HEK293 (cell line): ENCODE measurements at regions not wholly inside any gene's neighbourhood (a gene's known extent, or its start where the extent isn't known, plus 50 kb on each side); places are given as distances from the start of the nearest gene placed in this dataset.

ENCODE experiments used
- CTCF ChIA-PET: fragments of 350-600 bp; formaldehyde crosslinking; extraction: SDS; loops from one replicate; lab custom pipeline; 2021; ENCODE audit warnings: antibody characterized with exemption; lab: Yijun Ruan, JAX
- POLR2A ChIA-PET: fragments of 300-600 bp; formaldehyde crosslinking; extraction: SDS; loops from one replicate; lab custom pipeline; 2020; ENCODE audit warnings: antibody characterized with exemption, inconsistent platforms; lab: Yijun Ruan, JAX
- H3K27ac ChIP-seq: fragments of 200-500 bp; sonication (Bioruptor generic); 2 replicates; pipeline ENCODE4 v1.5.1; 2014; ENCODE audit warnings: low read depth, low read length, control low read depth, inconsistent platforms; ENCODE audit errors: extremely low read depth
- H3K36me3 ChIP-seq, 2 experiments: fragments of 200-500 bp in 1 of 2; sonication (Bioruptor generic) in 1 of 2; 1 replicate in 1 of 2; 2 replicates in 1 of 2; pipeline ENCODE4 v1.5.1; 2014 to 2017; ENCODE audit warnings: inconsistent platforms in 2 of 2, low read length in 2 of 2; ENCODE audit not compliant: control insufficient read depth in 2 of 2, insufficient read depth in 1 of 2
- H3K4me1 ChIP-seq: fragments of 200-500 bp; sonication (Bioruptor generic); 2 replicates; pipeline ENCODE4 v1.5.1; 2014; ENCODE audit warnings: mild to moderate bottlenecking, low read length, inconsistent platforms; ENCODE audit not compliant: control insufficient read depth, insufficient read depth
- H3K4me3 ChIP-seq: 2 replicates; pipeline ENCODE4 v1.5.1; 2011; ENCODE audit warnings: low read depth, mild to moderate bottlenecking, control low read depth, low read length, moderate library complexity
- H3K9me3 ChIP-seq: fragments of 200-500 bp; sonication (Bioruptor generic); 2 replicates; pipeline ENCODE4 v1.5.1; 2014; ENCODE audit warnings: low read depth, low read length, inconsistent platforms; ENCODE audit not compliant: control insufficient read depth, insufficient read depth
- BCL11A ChIP-seq: fragments of 450-650 bp; formaldehyde crosslinking; IDR thresholded peaks from 2 replicates; pipeline ENCODE4 v1.5.1; 2016; ENCODE audit warnings: low read depth, missing biosample characterization, missing genetic modification characterization
- IKZF3 ChIP-seq: fragments of 450-650 bp; IDR thresholded peaks from 2 replicates; pipeline ENCODE4 v1.5.0; 2018; ENCODE audit warnings: missing biosample characterization, mild to moderate bottlenecking, missing genetic modification characterization, moderate library complexity
- KLF1 ChIP-seq: fragments of 450-650 bp; formaldehyde crosslinking; IDR thresholded peaks from 2 replicates; pipeline ENCODE4 v1.5.1; 2016; ENCODE audit warnings: missing biosample characterization, missing genetic modification characterization
- KLF16 ChIP-seq: fragments of 450-650 bp; formaldehyde crosslinking; IDR thresholded peaks from 2 replicates; pipeline ENCODE4 v1.5.1; 2017; ENCODE audit warnings: missing biosample characterization, missing genetic modification characterization
- OSR2 ChIP-seq: fragments of 450-650 bp; formaldehyde crosslinking; IDR thresholded peaks from 2 replicates; pipeline ENCODE4 v1.5.1; 2016; ENCODE audit warnings: missing biosample characterization, missing genetic modification characterization
- RBAK ChIP-seq: fragments of 450-650 bp; formaldehyde crosslinking; IDR thresholded peaks from 2 replicates; pipeline ENCODE4 v1.5.1; 2016; ENCODE audit warnings: missing biosample characterization, missing genetic modification characterization
- SALL2 ChIP-seq: fragments of 450-650 bp; formaldehyde crosslinking; IDR thresholded peaks from 2 replicates; pipeline ENCODE4 v1.5.0; 2017; ENCODE audit warnings: missing biosample characterization, mild to moderate bottlenecking, missing genetic modification characterization, borderline replicate concordance
- SP3 ChIP-seq: fragments of 450-650 bp; formaldehyde crosslinking; IDR thresholded peaks from 2 replicates; pipeline ENCODE4 v1.5.1; 2016; ENCODE audit warnings: missing biosample characterization, missing genetic modification characterization
- ZEB2 ChIP-seq: fragments of 450-650 bp; formaldehyde crosslinking; IDR thresholded peaks from 2 replicates; pipeline ENCODE4 v1.5.1; 2016; ENCODE audit warnings: missing biosample characterization, missing genetic modification characterization
- ZNF10 ChIP-seq: fragments of 450-650 bp; formaldehyde crosslinking; IDR thresholded peaks from 2 replicates; pipeline ENCODE4 v1.5.1; 2017; ENCODE audit warnings: missing biosample characterization, missing genetic modification characterization
- ZNF140 ChIP-seq: fragments of 450-650 bp; formaldehyde crosslinking; IDR thresholded peaks from 2 replicates; pipeline ENCODE4 v1.5.1; 2016; ENCODE audit warnings: missing biosample characterization, missing genetic modification characterization
- ZNF214 ChIP-seq: fragments of 450-650 bp; formaldehyde crosslinking; IDR thresholded peaks from 2 replicates; pipeline ENCODE4 v1.5.1; 2017; ENCODE audit warnings: missing biosample characterization, mild to moderate bottlenecking, missing genetic modification characterization, borderline replicate concordance
- ZNF239 ChIP-seq: fragments of 450-650 bp; formaldehyde crosslinking; IDR thresholded peaks from 2 replicates; pipeline ENCODE4 v1.5.1; 2016; ENCODE audit warnings: missing biosample characterization, missing genetic modification characterization
- ZNF274 ChIP-seq, 2 experiments: fragments of 200-500 bp in 1 of 2; fragments of 450-650 bp in 1 of 2; sonication (Bioruptor generic) in 1 of 2; formaldehyde crosslinking in 1 of 2; IDR thresholded peaks; 2 replicates each; pipeline versions ENCODE4 v1.5.1 to v1.6.1; 2014 to 2016; ENCODE audit warnings: borderline replicate concordance in 1 of 2, inconsistent platforms in 1 of 2, low read length in 1 of 2, missing biosample characterization in 1 of 2, missing genetic modification characterization in 1 of 2
- ZNF350 ChIP-seq: fragments of 450-650 bp; formaldehyde crosslinking; IDR thresholded peaks from 2 replicates; pipeline ENCODE4 v1.5.0; 2017; ENCODE audit warnings: missing biosample characterization, mild to moderate bottlenecking, missing genetic modification characterization
- ZNF510 ChIP-seq: fragments of 450-650 bp; formaldehyde crosslinking; IDR thresholded peaks from 2 replicates; pipeline ENCODE4 v1.5.1; 2018; ENCODE audit warnings: mild to moderate bottlenecking, missing genetic modification characterization, missing biosample characterization; ENCODE audit not compliant: insufficient replicate concordance
- ZNF596 ChIP-seq: fragments of 450-650 bp; IDR thresholded peaks from 2 replicates; pipeline ENCODE4 v1.5.0; 2018; ENCODE audit warnings: missing biosample characterization, mild to moderate bottlenecking, missing genetic modification characterization, moderate library complexity
- ZNF600 ChIP-seq: fragments of 450-650 bp; formaldehyde crosslinking; IDR thresholded peaks from 2 replicates; pipeline ENCODE4 v1.5.1; 2016; ENCODE audit warnings: missing biosample characterization, missing genetic modification characterization
- ZNF610 ChIP-seq: fragments of 450-650 bp; formaldehyde crosslinking; IDR thresholded peaks from 2 replicates; pipeline ENCODE4 v1.5.1; 2016; ENCODE audit warnings: missing biosample characterization, missing genetic modification characterization, borderline replicate concordance
- ZNF624 ChIP-seq: fragments of 450-650 bp; formaldehyde crosslinking; IDR thresholded peaks from 2 replicates; pipeline ENCODE4 v1.5.1; 2017; ENCODE audit warnings: missing biosample characterization, missing genetic modification characterization
- ZNF677 ChIP-seq: fragments of 450-650 bp; IDR thresholded peaks from 2 replicates; pipeline ENCODE4 v1.5.0; 2018; ENCODE audit warnings: missing biosample characterization, mild to moderate bottlenecking, missing genetic modification characterization, moderate library complexity
- ZNF792 ChIP-seq: fragments of 450-650 bp; formaldehyde crosslinking; IDR thresholded peaks from 2 replicates; pipeline ENCODE4 v1.5.1; 2016; ENCODE audit warnings: missing biosample characterization, missing genetic modification characterization
- ZSCAN16 ChIP-seq: fragments of 450-650 bp; formaldehyde crosslinking; IDR thresholded peaks from 2 replicates; pipeline ENCODE4 v1.5.1; 2016; ENCODE audit warnings: missing biosample characterization, missing genetic modification characterization
- ZSCAN23 ChIP-seq: fragments of 450-650 bp; formaldehyde crosslinking; IDR thresholded peaks from 2 replicates; pipeline ENCODE4 v1.5.1; 2016; ENCODE audit warnings: missing biosample characterization, missing genetic modification characterization
- ZXDB ChIP-seq: fragments of 450-650 bp; formaldehyde crosslinking; IDR thresholded peaks from 2 replicates; pipeline ENCODE4 v1.5.1; 2016; ENCODE audit warnings: missing biosample characterization, missing genetic modification characterization
- TF ChIP-seq, protein P1 (sequence below): fragments of 450-650 bp; formaldehyde crosslinking; IDR thresholded peaks from 2 replicates; pipeline ENCODE4 v1.5.1; 2016; ENCODE audit warnings: missing biosample characterization, missing genetic modification characterization, low read depth
- TF ChIP-seq, protein P2 (sequence below): fragments of 450-650 bp; formaldehyde crosslinking; IDR thresholded peaks from 2 replicates; pipeline ENCODE4 v1.5.1; 2016; ENCODE audit warnings: missing biosample characterization, missing genetic modification characterization
- TF ChIP-seq, protein P3 (sequence below): fragments of 450-650 bp; formaldehyde crosslinking; IDR thresholded peaks from 2 replicates; pipeline ENCODE4 v1.5.1; 2016; ENCODE audit warnings: missing biosample characterization, missing genetic modification characterization
- TF ChIP-seq, protein P4 (sequence below): fragments of 450-650 bp; formaldehyde crosslinking; IDR thresholded peaks from 2 replicates; pipeline ENCODE4 v1.5.1; 2017; ENCODE audit warnings: missing biosample characterization, missing genetic modification characterization

DNA sequence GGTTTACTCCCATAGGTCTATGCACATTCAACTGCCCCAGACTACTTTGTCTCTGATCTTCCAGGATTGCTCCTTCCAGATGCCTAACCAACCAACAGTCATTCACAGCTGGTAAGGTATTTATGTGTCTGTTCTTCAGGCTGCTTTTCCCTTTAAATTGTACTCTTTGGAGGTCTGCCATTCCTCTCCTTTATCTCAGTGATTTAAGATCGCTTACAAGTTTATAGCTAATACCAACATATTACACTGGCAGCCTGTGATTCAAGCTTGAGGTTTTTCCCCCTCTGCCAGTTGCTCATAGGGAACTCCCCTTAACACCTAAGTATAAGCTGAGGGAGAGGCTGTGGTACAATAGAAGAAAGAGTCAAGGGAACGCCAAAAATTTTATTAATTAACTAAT, 711.7 kb upstream of the EDIL3 start (continued):
- TF ChIP-seq IKZF3 (tag by site-specific recombination) (no peak), ZNF510 (tag by site-specific recombination) (no peak), ZNF596 (no peak), ZNF350 (tag by site-specific recombination) (no peak), KLF16 (tag by site-specific recombination) (no peak), ZXDB (tag by site-specific recombination) (no peak), OSR2 (tag by site-specific recombination) (no peak), ZNF239 (tag by site-specific recombination) (no peak), ZNF274 (IDR thresholded peaks at IDR 0.05; ENCODE audit: low read length) (no peak), ZNF274 (tag by site-specific recombination; IDR thresholded peaks at IDR 0.05; ENCODE audit: borderline replicate concordance) (no peak)
- TF ChIP-seq, protein P1, sequence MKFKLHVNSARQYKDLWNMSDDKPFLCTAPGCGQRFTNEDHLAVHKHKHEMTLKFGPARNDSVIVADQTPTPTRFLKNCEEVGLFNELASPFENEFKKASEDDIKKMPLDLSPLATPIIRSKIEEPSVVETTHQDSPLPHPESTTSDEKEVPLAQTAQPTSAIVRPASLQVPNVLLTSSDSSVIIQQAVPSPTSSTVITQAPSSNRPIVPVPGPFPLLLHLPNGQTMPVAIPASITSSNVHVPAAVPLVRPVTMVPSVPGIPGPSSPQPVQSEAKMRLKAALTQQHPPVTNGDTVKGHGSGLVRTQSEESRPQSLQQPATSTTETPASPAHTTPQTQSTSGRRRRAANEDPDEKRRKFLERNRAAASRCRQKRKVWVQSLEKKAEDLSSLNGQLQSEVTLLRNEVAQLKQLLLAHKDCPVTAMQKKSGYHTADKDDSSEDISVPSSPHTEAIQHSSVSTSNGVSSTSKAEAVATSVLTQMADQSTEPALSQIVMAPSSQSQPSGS (tag by site-specific recombination), result no peak

DNA sequence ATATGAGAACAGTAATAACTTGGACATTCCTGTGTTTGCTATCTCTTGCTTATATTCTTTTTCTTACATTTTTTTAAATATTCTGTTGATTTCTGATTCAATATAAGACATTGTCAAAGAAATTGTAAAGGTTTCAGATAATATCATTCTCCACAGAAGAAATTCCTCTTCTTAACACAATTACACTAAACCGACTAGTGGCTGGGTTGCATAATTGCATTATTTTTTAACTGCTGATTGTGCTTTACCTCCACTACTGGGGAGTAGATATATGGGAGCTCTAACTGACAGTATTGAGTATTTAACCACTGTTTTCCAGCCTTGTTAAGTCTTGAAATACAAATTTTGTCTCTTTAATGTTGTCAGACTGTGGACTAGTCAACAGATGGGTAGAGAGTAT, 723.8 kb upstream of the EDIL3 start:
- H3K27ac ChIP-seq, result no peak overlapping the region
- no peak for TF ChIP-seq ZNF140 (tag by site-specific recombination)
- no peak for TF ChIP-seq ZNF610 (tag by site-specific recombination)
- TF ChIP-seq, protein P2, sequence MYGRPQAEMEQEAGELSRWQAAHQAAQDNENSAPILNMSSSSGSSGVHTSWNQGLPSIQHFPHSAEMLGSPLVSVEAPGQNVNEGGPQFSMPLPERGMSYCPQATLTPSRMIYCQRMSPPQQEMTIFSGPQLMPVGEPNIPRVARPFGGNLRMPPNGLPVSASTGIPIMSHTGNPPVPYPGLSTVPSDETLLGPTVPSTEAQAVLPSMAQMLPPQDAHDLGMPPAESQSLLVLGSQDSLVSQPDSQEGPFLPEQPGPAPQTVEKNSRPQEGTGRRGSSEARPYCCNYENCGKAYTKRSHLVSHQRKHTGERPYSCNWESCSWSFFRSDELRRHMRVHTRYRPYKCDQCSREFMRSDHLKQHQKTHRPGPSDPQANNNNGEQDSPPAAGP (tag by site-specific recombination), result no peak
- no peak for TF ChIP-seq ZNF624 (tag by site-specific recombination)
- no peak for TF ChIP-seq BCL11A
- no peak for TF ChIP-seq ZNF10 (tag by site-specific recombination)
- TF ChIP-seq ZNF792, result no peak
- TF ChIP-seq ZNF600 (tag by site-specific recombination), result no peak
- TF ChIP-seq ZNF214 (tag by site-specific recombination), result no peak
- TF ChIP-seq, protein P3, sequence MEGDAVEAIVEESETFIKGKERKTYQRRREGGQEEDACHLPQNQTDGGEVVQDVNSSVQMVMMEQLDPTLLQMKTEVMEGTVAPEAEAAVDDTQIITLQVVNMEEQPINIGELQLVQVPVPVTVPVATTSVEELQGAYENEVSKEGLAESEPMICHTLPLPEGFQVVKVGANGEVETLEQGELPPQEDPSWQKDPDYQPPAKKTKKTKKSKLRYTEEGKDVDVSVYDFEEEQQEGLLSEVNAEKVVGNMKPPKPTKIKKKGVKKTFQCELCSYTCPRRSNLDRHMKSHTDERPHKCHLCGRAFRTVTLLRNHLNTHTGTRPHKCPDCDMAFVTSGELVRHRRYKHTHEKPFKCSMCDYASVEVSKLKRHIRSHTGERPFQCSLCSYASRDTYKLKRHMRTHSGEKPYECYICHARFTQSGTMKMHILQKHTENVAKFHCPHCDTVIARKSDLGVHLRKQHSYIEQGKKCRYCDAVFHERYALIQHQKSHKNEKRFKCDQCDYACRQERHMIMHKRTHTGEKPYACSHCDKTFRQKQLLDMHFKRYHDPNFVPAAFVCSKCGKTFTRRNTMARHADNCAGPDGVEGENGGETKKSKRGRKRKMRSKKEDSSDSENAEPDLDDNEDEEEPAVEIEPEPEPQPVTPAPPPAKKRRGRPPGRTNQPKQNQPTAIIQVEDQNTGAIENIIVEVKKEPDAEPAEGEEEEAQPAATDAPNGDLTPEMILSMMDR (tag by site-specific recombination), result no peak
- TF ChIP-seq ZSCAN16 (tag by site-specific recombination), result no peak
- TF ChIP-seq RBAK (tag by site-specific recombination), result no peak
- TF ChIP-seq SP3 (tag by site-specific recombination), result no peak
- TF ChIP-seq KLF1 (tag by site-specific recombination), result no peak
- no peak for TF ChIP-seq ZEB2 (tag by site-specific recombination)
- TF ChIP-seq SALL2, result no peak
- TF ChIP-seq ZNF677 (tag by site-specific recombination), result no peak
- TF ChIP-seq ZSCAN23 (tag by site-specific recombination), result no peak
- TF ChIP-seq, protein P4, sequence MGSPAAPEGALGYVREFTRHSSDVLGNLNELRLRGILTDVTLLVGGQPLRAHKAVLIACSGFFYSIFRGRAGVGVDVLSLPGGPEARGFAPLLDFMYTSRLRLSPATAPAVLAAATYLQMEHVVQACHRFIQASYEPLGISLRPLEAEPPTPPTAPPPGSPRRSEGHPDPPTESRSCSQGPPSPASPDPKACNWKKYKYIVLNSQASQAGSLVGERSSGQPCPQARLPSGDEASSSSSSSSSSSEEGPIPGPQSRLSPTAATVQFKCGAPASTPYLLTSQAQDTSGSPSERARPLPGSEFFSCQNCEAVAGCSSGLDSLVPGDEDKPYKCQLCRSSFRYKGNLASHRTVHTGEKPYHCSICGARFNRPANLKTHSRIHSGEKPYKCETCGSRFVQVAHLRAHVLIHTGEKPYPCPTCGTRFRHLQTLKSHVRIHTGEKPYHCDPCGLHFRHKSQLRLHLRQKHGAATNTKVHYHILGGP, result no peak
- TF ChIP-seq, all 188 proteins: peak for 0
- Histone ChIP-seq H3K4me1 (no peaks in the 10 kb centered on the region), H3K9me3 (no peaks in the 10 kb centered on the region), H3K4me3 (no peak overlapping the region), H3K36me3 (no peaks in the 10 kb centered on the region)
- POLR2A ChIA-PET, result no interaction called here
- CTCF ChIA-PET, result interaction anchor here (0.5 to 1.3 kb wide), 6 partner anchors 17 to 1391 kb away, joined by 3 to 4 read pairs (median 4); no protein-coding TSS in a partner anchor
